ENCODE measurements at regions not wholly inside any gene's neighbourhood (a gene's known extent, or its start where the extent isn't known, plus 50 kb on each side); places are given as distances from the start of the nearest gene placed in this dataset.
A peak's percentile ranks its signal among the peaks of the same experiment; 100 is the strongest.

- WGBS: 90% methylated on average over 3 of the region's 3 CpGs
- Histone ChIP-seq H3K27ac (ENCODE audit: low read length) (no peak overlapping the region), H3K27me3 (ENCODE audit: control insufficient read depth, insufficient read depth) (no peaks in the 10 kb centered on the region), H3K4me3 (ENCODE audit: low read length) (no peak overlapping the region), H3K4me1 (ENCODE audit: control insufficient read depth, insufficient read depth, low read length) (no peaks in the 10 kb centered on the region), H3K9me3 (ENCODE audit: control insufficient read depth, low read length) (no peaks in the 10 kb centered on the region)
- ATAC-seq (no peak), DNase-seq (no peak)
- intact Hi-C loops (cut with DNase I): no loop called here
Observed at GRCh38 chrY:13068696-13069095, 164.0 kb downstream of the DDX3Y start.

DNA sequence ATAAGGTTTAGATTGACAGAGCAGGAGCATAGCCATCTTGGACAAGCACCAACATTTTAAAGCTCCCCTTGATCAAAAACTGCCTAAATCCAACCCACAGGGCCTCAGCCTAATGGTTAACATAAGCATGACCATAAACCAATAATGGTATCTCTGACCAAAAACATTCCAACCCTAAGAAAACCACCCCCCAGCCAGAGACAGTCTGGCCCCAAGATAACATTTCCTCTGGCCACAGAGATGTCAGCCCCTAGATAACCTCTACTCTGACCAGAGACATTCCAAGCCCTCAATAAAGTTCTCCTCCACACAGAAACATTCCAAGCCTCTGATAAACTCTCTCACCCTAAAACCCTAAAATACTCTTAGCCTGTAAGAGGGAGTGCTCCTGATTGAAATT, 164.4 kb downstream of the DDX3Y start:
- Histone ChIP-seq H3K4me3 (ENCODE audit: low read length) (no peak overlapping the region), H3K27me3 (ENCODE audit: control insufficient read depth, insufficient read depth) (no peaks in the 10 kb centered on the region), H3K4me1 (ENCODE audit: control insufficient read depth, insufficient read depth, low read length) (no peaks in the 10 kb centered on the region), H3K9me3 (ENCODE audit: control insufficient read depth, low read length) (no peaks in the 10 kb centered on the region), H3K27ac (ENCODE audit: low read length) (no peak overlapping the region)
- ATAC-seq (no peak), DNase-seq (no peak)
- intact Hi-C loops (cut with DNase I): no loop called here

DNA sequence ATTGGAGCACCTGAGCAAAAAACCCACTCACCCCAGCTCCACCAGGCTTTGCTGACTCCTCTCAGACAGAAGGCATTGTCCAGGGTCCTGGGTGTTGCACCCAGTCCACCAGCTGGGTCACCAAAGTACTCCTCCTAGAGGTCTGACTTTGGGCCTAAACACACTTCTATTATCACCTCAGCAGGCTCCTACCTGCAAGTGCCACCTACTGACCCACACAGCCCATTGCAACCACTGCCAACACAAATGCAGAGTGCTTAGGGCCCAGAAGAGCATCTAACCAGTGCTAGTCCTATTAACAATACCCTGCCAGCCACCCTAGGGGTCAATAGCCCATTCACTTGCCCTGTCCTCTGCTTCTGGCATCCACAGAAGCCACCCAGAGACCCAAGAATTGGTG, 178.1 kb downstream of the DDX3Y start:
- H3K27ac ChIP-seq (ENCODE audit: low read length): no peak overlapping the region
- H3K27me3 ChIP-seq (ENCODE audit: control insufficient read depth, insufficient read depth): no peaks in the 10 kb centered on the region
- no peak overlapping the region for H3K4me3 ChIP-seq (ENCODE audit: low read length)
- DNase-seq (no peak), ATAC-seq (no peak)
- no peaks in the 10 kb centered on the region for H3K4me1 ChIP-seq (ENCODE audit: control insufficient read depth, insufficient read depth, low read length)
- intact Hi-C loops (cut with DNase I): no loop called here
- no peaks in the 10 kb centered on the region for H3K9me3 ChIP-seq (ENCODE audit: control insufficient read depth, low read length)

DNA sequence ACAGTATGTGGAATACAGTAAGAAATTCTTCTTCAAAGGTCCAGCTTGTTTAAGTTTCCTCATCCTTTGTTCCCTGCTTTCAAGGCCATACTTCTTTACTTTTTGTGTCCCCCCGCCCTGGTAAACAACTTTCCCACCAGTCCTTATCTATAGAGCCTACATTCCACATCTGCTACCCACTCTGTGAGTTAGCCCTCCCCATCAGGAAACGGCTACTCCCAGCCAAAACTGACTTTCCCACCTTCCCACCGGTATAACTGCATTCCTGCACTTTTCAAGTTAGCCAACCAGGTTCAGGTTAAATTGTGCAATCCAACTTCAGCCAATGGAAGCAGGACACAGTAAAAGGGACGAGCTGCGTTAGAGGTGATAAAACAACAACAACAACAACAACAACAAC, 186.9 kb downstream of the DDX3Y start:
- intact Hi-C loops (cut with DNase I): no loop called here
- H3K4me3 ChIP-seq (ENCODE audit: low read length): no peak overlapping the region
- H3K27me3 ChIP-seq (ENCODE audit: control insufficient read depth, insufficient read depth): no peaks in the 10 kb centered on the region
- H3K27ac ChIP-seq (ENCODE audit: low read length): no peak overlapping the region
- no peaks in the 10 kb centered on the region for H3K9me3 ChIP-seq (ENCODE audit: control insufficient read depth, low read length)
- DNase-seq: no peak
- no peak for ATAC-seq
- WGBS: 38% methylated on average over 5 of the region's 5 CpGs
- no peaks in the 10 kb centered on the region for H3K4me1 ChIP-seq (ENCODE audit: control insufficient read depth, insufficient read depth, low read length)

DNA sequence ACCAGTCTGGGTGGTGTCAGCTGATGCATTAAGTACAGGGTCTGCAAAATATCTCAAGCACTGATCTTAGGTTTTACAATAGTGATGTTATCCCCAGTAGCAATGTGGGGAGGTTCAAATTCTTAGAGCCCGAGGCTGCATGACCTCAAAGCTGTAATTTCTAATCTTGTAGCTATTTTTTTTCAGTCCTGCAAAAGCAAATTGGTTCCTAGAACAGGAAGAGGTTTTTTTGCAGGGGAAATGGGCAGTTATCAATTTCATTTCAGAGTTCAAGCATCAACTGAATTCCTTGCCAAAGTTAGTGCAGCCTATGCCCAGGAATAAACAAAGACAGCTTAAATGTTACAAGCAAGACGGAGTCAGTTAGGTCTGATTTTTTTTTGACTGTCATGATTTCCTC, 188.3 kb downstream of the DDX3Y start:
- H3K4me3 ChIP-seq (ENCODE audit: low read length): no peak overlapping the region
- H3K9me3 ChIP-seq (ENCODE audit: control insufficient read depth, low read length): no peaks in the 10 kb centered on the region
- ATAC-seq (no peak), DNase-seq (no peak)
- WGBS: 25% methylated on average over 2 of the region's 2 CpGs
- H3K27me3 ChIP-seq (ENCODE audit: control insufficient read depth, insufficient read depth): no peaks in the 10 kb centered on the region
- intact Hi-C loops (cut with DNase I): no loop called here
- no peak overlapping the region for H3K27ac ChIP-seq (ENCODE audit: low read length)
- H3K4me1 ChIP-seq (ENCODE audit: control insufficient read depth, insufficient read depth, low read length): no peaks in the 10 kb centered on the region

DNA sequence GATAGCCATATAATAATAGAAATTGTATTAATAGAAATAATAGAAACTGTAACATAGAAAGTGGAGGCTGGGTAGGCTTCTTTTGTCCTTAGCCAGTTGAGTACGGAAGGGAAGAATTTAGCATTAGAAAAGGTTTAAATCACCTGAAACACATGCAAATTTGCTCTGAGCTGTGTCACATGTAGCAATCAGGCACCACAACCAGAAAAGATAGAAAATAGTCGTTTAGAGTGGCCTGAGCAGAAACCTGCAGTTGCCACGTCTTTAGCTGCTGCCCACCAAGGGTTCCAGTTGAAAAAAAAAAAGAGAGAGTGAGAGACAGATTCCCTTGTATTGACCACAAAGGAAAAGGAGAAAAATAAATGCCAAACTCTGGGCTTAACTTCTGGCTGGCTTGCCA, 188.8 kb downstream of the DDX3Y start:
- Histone ChIP-seq H3K4me1 (ENCODE audit: control insufficient read depth, insufficient read depth, low read length) (no peaks in the 10 kb centered on the region), H3K27ac (ENCODE audit: low read length) (no peak overlapping the region), H3K4me3 (ENCODE audit: low read length) (no peak overlapping the region), H3K27me3 (ENCODE audit: control insufficient read depth, insufficient read depth) (no peaks in the 10 kb centered on the region), H3K9me3 (ENCODE audit: control insufficient read depth, low read length) (no peaks in the 10 kb centered on the region)
- ATAC-seq (no peak), DNase-seq (no peak)
- 31% methylated on average over 3 of the region's 3 CpGs for WGBS
- intact Hi-C loops (cut with DNase I): no loop called here

- Histone ChIP-seq H3K27me3 (ENCODE audit: control insufficient read depth, insufficient read depth) (no peaks in the 10 kb centered on the region), H3K27ac (ENCODE audit: low read length) (no peak overlapping the region), H3K9me3 (ENCODE audit: control insufficient read depth, low read length) (no peaks in the 10 kb centered on the region), H3K4me3 (ENCODE audit: low read length) (no peak overlapping the region), H3K4me1 (ENCODE audit: control insufficient read depth, insufficient read depth, low read length) (no peaks in the 10 kb centered on the region)
- ATAC-seq (no peak), DNase-seq (no peak)
- intact Hi-C loops (cut with DNase I): no loop called here
- 97% methylated on average over 1 of the region's 1 CpG for WGBS
Observed at GRCh38 chrY:13094411-13094810, 189.7 kb downstream of the DDX3Y start.

GRCh38 chrY:13094904-13095600, 190.4 kb downstream of the DDX3Y start:
- no peaks in the 10 kb centered on the region for H3K9me3 ChIP-seq (ENCODE audit: control insufficient read depth, low read length)
- WGBS: 55% methylated on average over 3 of the region's 3 CpGs
- H3K27ac ChIP-seq (ENCODE audit: low read length): no peak overlapping the region
- H3K4me1 ChIP-seq (ENCODE audit: control insufficient read depth, insufficient read depth, low read length): no peaks in the 10 kb centered on the region
- no peak for DNase-seq
- ATAC-seq: no peak
- intact Hi-C loops (cut with DNase I): no loop called here
- no peaks in the 10 kb centered on the region for H3K27me3 ChIP-seq (ENCODE audit: control insufficient read depth, insufficient read depth)
- no peak overlapping the region for H3K4me3 ChIP-seq (ENCODE audit: low read length)

DNA sequence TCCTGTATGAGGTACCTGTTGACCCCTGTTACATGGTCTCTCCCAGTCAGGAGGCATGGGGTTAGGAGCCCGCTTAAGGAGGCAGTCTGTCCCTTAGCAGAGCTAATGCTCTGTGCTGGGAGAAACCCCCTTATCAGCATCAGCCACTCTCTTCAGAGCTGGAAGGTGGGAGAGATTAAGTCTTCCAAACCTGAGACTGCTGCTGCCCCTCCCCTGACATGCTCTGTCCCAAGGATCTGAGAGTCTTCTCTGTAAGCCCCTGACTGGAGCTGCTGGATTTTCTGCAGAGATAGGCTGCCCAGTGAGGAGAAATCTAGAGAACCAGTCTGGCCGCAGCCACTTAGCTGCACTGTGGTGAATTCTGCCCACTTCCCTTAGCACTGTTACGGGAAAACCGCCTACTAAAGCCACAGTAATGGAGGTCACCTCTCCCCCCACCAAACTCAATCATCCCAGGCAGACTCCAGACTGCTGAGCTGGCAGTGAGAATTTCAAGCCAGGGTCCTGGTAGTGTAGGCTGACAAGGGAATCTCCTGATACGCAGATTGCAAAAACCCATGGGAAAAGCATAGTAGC, 222.3 kb downstream of the DDX3Y start:
- no peak for DNase-seq
- no peaks in the 10 kb centered on the region for H3K4me1 ChIP-seq (ENCODE audit: control insufficient read depth, insufficient read depth, low read length)
- H3K27me3 ChIP-seq (ENCODE audit: control insufficient read depth, insufficient read depth): no peaks in the 10 kb centered on the region
- H3K9me3 ChIP-seq (ENCODE audit: control insufficient read depth, low read length): no peaks in the 10 kb centered on the region
- no peak overlapping the region for H3K4me3 ChIP-seq (ENCODE audit: low read length)
- ATAC-seq: no peak
- WGBS: 43% methylated on average over 5 of the region's 5 CpGs
- intact Hi-C loops (cut with DNase I): no loop called here
- H3K27ac ChIP-seq (ENCODE audit: low read length): no peak overlapping the region

DNA sequence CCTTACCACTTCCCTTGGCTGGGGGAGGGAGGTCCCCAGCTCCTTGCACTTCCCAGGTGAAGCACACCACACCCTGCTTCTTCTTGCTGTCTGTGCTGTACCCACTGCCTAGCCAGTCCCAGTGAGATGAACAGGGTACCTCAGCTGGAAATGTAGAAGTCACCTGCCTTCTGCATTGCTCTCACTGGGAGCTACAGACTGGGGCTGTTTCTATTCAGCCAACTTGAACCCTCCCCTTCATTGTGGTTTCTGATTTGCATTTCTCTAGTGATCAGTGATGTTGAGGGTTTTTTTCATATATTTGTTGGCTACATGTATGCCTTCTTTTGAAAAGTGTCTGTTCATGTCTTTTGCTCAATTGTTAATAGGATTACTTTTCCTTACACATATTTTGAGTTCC, 222.8 kb downstream of the DDX3Y start:
- H3K4me3 ChIP-seq (ENCODE audit: low read length): no peak overlapping the region
- ATAC-seq: no peak
- no peak for DNase-seq
- H3K27ac ChIP-seq (ENCODE audit: low read length): no peak overlapping the region
- H3K27me3 ChIP-seq (ENCODE audit: control insufficient read depth, insufficient read depth): no peaks in the 10 kb centered on the region
- intact Hi-C loops (cut with DNase I): no loop called here
- no peaks in the 10 kb centered on the region for H3K9me3 ChIP-seq (ENCODE audit: control insufficient read depth, low read length)
- no peaks in the 10 kb centered on the region for H3K4me1 ChIP-seq (ENCODE audit: control insufficient read depth, insufficient read depth, low read length)

- Histone ChIP-seq H3K27ac (ENCODE audit: low read length) (no peak overlapping the region), H3K4me1 (ENCODE audit: control insufficient read depth, insufficient read depth, low read length) (no peaks in the 10 kb centered on the region), H3K9me3 (ENCODE audit: control insufficient read depth, low read length) (no peaks in the 10 kb centered on the region), H3K4me3 (ENCODE audit: low read length) (peak overlapping the region; percentile 25), H3K27me3 (ENCODE audit: control insufficient read depth, insufficient read depth) (no peaks in the 10 kb centered on the region)
- DNase-seq (no peak), ATAC-seq (no peak)
- intact Hi-C loops (cut with DNase I): no loop called here
Observed at GRCh38 chrY:13149148-13149547, 244.5 kb downstream of the DDX3Y start.

DNA sequence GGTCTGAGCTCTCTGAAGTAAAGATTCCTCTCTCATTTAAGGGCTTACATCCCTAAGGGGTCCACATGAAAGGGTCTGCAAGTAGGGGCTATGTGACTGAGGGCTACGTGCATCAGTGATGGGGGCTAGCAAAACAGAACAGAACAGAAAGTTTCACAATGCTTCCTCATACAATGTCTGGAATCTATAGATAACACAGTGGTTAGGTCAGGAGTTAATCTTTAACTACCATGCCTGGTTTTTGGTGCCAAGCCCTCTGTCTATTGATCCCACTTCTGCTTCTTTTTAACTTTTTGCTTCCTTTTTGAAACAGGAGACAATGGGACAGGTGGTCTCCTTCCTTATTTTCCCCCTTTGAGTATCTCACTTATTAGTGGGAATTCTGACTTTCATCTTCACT, 263.0 kb downstream of the DDX3Y start:
- 77% methylated on average over 1 of the region's 1 CpG for WGBS

More for the DNA sequence above, 263.0 kb downstream of the DDX3Y start:
- no peak overlapping the region for H3K4me3 ChIP-seq (ENCODE audit: low read length)
- ATAC-seq (no peak), DNase-seq (no peak)
- intact Hi-C loops (cut with DNase I): no loop called here
- no peaks in the 10 kb centered on the region for H3K27me3 ChIP-seq (ENCODE audit: control insufficient read depth, insufficient read depth)
- H3K4me1 ChIP-seq (ENCODE audit: control insufficient read depth, insufficient read depth, low read length): no peaks in the 10 kb centered on the region
- no peak overlapping the region for H3K27ac ChIP-seq (ENCODE audit: low read length)
- no peaks in the 10 kb centered on the region for H3K9me3 ChIP-seq (ENCODE audit: control insufficient read depth, low read length)

Measured in right cardiac atrium (tissue), 5 donors.